Karpas-422 (cell line): ENCODE measurements at regions not wholly inside any gene's neighbourhood (a gene's known extent, or its start where the extent isn't known, plus 50 kb on each side); places are given as distances from the start of the nearest gene placed in this dataset.

Experiments used
- DNase-seq: peaks from one replicate; pipeline ENCODE4 v3.0.0-alpha.2; 2015
- H2AFZ ChIP-seq: fragments of 200-600 bp; sonication (generic); 2 replicates; pipeline ENCODE4 v1.6.1; 2014; ENCODE audit warnings: antibody characterized with exemption, low read length, mixed read lengths
- H3K27ac ChIP-seq: fragments of 200-600 bp; sonication (generic); 2 replicates; pipeline ENCODE4 v1.5.1; 2014; ENCODE audit warnings: mild to moderate bottlenecking, low read length, moderate library complexity
- H3K27me3 ChIP-seq: fragments of 200-600 bp; sonication (generic); 2 replicates; pipeline ENCODE4 v1.6.1; 2014; ENCODE audit warnings: low read length, mixed read lengths
- H3K36me3 ChIP-seq: fragments of 200-600 bp; sonication (generic); 2 replicates; pipeline ENCODE4 v1.6.1; 2014; ENCODE audit warnings: low read length, mixed read lengths; ENCODE audit not compliant: insufficient read depth
- H3K4me1 ChIP-seq: fragments of 200-600 bp; sonication (generic); 2 replicates; pipeline ENCODE4 v1.6.1; 2014; ENCODE audit warnings: mild to moderate bottlenecking, low read length, mixed read lengths
- H3K4me2 ChIP-seq: fragments of 200-600 bp; sonication (generic); 2 replicates; pipeline ENCODE4 v1.6.1; 2014; ENCODE audit warnings: low read length, low read depth, mild to moderate bottlenecking; ENCODE audit not compliant: poor library complexity, severe bottlenecking
- H3K4me3 ChIP-seq: fragments of 200-600 bp; sonication (generic); 2 replicates; pipeline ENCODE4 v1.5.1; 2014; ENCODE audit warnings: mild to moderate bottlenecking, antibody characterized with exemption, low read length, mixed read lengths
- H3K79me2 ChIP-seq: fragments of 200-600 bp; sonication (generic); 2 replicates; pipeline ENCODE4 v1.6.1; 2014; ENCODE audit warnings: mild to moderate bottlenecking, low read length, mixed read lengths
- H3K9ac ChIP-seq: fragments of 200-600 bp; sonication (generic); 2 replicates; pipeline ENCODE4 v1.6.0; 2014; ENCODE audit warnings: low read length
- H3K9me2 ChIP-seq: fragments of 200-600 bp; sonication (generic), shearing (Covaris generic); replicated peaks from 2 replicates; pipeline ENCODE4 v1.6.0; 2014; ENCODE audit warnings: mild to moderate bottlenecking, low read length, moderate library complexity; ENCODE audit not compliant: insufficient read depth
- H3K9me3 ChIP-seq: fragments of 300-700, 200-600 bp; sonication (generic); 2 replicates; pipeline ENCODE4 v1.6.1; 2014; ENCODE audit warnings: low read length, mixed read lengths
- H4K20me1 ChIP-seq: fragments of 200-600 bp; sonication (generic); 2 replicates; pipeline ENCODE4 v1.6.1; 2014; ENCODE audit warnings: mild to moderate bottlenecking, antibody characterized with exemption, low read length, low read depth; ENCODE audit not compliant: insufficient read depth

- no peaks in the 10 kb centered on the region for H3K27me3 ChIP-seq
- H3K27ac ChIP-seq: no peak overlapping the region
- DNase-seq: no peak
- H3K4me3 ChIP-seq: no peak overlapping the region
- H3K9ac ChIP-seq: no peak overlapping the region
- H3K79me2 ChIP-seq: no peaks in the 10 kb centered on the region
- H3K4me1 ChIP-seq: no peaks in the 10 kb centered on the region
- H3K4me2 ChIP-seq: no peak overlapping the region
- H3K36me3 ChIP-seq: no peaks in the 10 kb centered on the region
- no peaks in the 10 kb centered on the region for H3K9me3 ChIP-seq
- no peak overlapping the region for H2AFZ ChIP-seq
- no peaks in the 10 kb centered on the region for H4K20me1 ChIP-seq
- H3K9me2 ChIP-seq: no peaks in the 10 kb centered on the region
Measured at GRCh38 chr9:19698960-19699359, 89.9 kb downstream of the SLC24A2 start.

- no peaks in the 10 kb centered on the region for H3K79me2 ChIP-seq
- no peak overlapping the region for H3K27ac ChIP-seq
- no peaks in the 10 kb centered on the region for H3K9me2 ChIP-seq
- H3K36me3 ChIP-seq: no peaks in the 10 kb centered on the region
- DNase-seq: no peak
- no peaks in the 10 kb centered on the region for H3K9me3 ChIP-seq
- H3K4me2 ChIP-seq: no peak overlapping the region
- H2AFZ ChIP-seq: no peak overlapping the region
- H3K4me3 ChIP-seq: no peak overlapping the region
- H4K20me1 ChIP-seq: no peaks in the 10 kb centered on the region
- no peaks in the 10 kb centered on the region for H3K27me3 ChIP-seq
- H3K9ac ChIP-seq: no peak overlapping the region
- no peaks in the 10 kb centered on the region for H3K4me1 ChIP-seq
Measured at GRCh38 chr9:19694601-19695000, 94.2 kb downstream of the SLC24A2 start.

- Histone ChIP-seq H3K4me3 (no peak overlapping the region), H3K79me2 (no peaks in the 10 kb centered on the region)
Measured at GRCh38 chr9:19690128-19690527, 98.7 kb downstream of the SLC24A2 start.

GRCh38 chr9:19689328-19690101, 99.3 kb downstream of the SLC24A2 start:
- H2AFZ ChIP-seq: no peak overlapping the region
- DNase-seq: no peak
- H3K4me1 ChIP-seq: no peaks in the 10 kb centered on the region
- H3K9ac ChIP-seq: no peak overlapping the region
- H3K36me3 ChIP-seq: no peaks in the 10 kb centered on the region
- H3K4me2 ChIP-seq: no peak overlapping the region
- no peaks in the 10 kb centered on the region for H3K27me3 ChIP-seq
- no peaks in the 10 kb centered on the region for H3K79me2 ChIP-seq
- H3K27ac ChIP-seq: no peak overlapping the region
- no peaks in the 10 kb centered on the region for H3K9me2 ChIP-seq
- no peak overlapping the region for H3K4me3 ChIP-seq
- H4K20me1 ChIP-seq: no peaks in the 10 kb centered on the region
- H3K9me3 ChIP-seq: no peaks in the 10 kb centered on the region

More at GRCh38 chr9:19690128-19690527, 98.7 kb downstream of the SLC24A2 start:
- no peak overlapping the region for H3K4me2 ChIP-seq
- DNase-seq: no peak
- no peak overlapping the region for H2AFZ ChIP-seq
- H3K36me3 ChIP-seq: no peaks in the 10 kb centered on the region
- no peaks in the 10 kb centered on the region for H3K4me1 ChIP-seq
- H3K27ac ChIP-seq: no peak overlapping the region
- no peak overlapping the region for H3K9ac ChIP-seq
- H3K9me2 ChIP-seq: no peaks in the 10 kb centered on the region
- H4K20me1 ChIP-seq: no peaks in the 10 kb centered on the region
- H3K27me3 ChIP-seq: no peaks in the 10 kb centered on the region
- no peaks in the 10 kb centered on the region for H3K9me3 ChIP-seq

- no peak for DNase-seq
- no peaks in the 10 kb centered on the region for H3K27me3 ChIP-seq
Measured at GRCh38 chr9:19683715-19684114, 105.1 kb downstream of the SLC24A2 start.

GRCh38 chr9:19682397-19682796, 106.4 kb downstream of the SLC24A2 start:
- Histone ChIP-seq H3K4me1 (no peaks in the 10 kb centered on the region), H3K79me2 (no peaks in the 10 kb centered on the region), H2AFZ (no peak overlapping the region), H3K36me3 (no peaks in the 10 kb centered on the region), H3K9me3 (no peaks in the 10 kb centered on the region), H3K27me3 (no peaks in the 10 kb centered on the region), H3K9ac (no peak overlapping the region), H3K9me2 (no peaks in the 10 kb centered on the region), H3K27ac (no peak overlapping the region), H4K20me1 (no peaks in the 10 kb centered on the region), H3K4me3 (no peak overlapping the region), H3K4me2 (no peak overlapping the region)
- no peak for DNase-seq

More at GRCh38 chr9:19683715-19684114, 105.1 kb downstream of the SLC24A2 start:
- no peak overlapping the region for H3K9ac ChIP-seq
- no peak overlapping the region for H3K4me3 ChIP-seq
- H3K9me3 ChIP-seq: no peaks in the 10 kb centered on the region
- H3K36me3 ChIP-seq: no peaks in the 10 kb centered on the region
- no peaks in the 10 kb centered on the region for H3K9me2 ChIP-seq
- no peaks in the 10 kb centered on the region for H3K4me1 ChIP-seq
- no peaks in the 10 kb centered on the region for H3K79me2 ChIP-seq
- no peak overlapping the region for H2AFZ ChIP-seq
- no peak overlapping the region for H3K27ac ChIP-seq
- no peaks in the 10 kb centered on the region for H4K20me1 ChIP-seq
- no peak overlapping the region for H3K4me2 ChIP-seq

GRCh38 chr9:19681846-19682245, 107.0 kb downstream of the SLC24A2 start:
- H3K79me2 ChIP-seq: no peaks in the 10 kb centered on the region
- no peaks in the 10 kb centered on the region for H3K27me3 ChIP-seq
- no peaks in the 10 kb centered on the region for H3K36me3 ChIP-seq
- H3K9me3 ChIP-seq: no peaks in the 10 kb centered on the region
- no peak overlapping the region for H3K4me2 ChIP-seq
- no peak overlapping the region for H3K27ac ChIP-seq
- no peak for DNase-seq
- H2AFZ ChIP-seq: no peak overlapping the region
- H3K9me2 ChIP-seq: no peaks in the 10 kb centered on the region
- no peak overlapping the region for H3K4me3 ChIP-seq
- H3K4me1 ChIP-seq: no peaks in the 10 kb centered on the region
- H4K20me1 ChIP-seq: no peaks in the 10 kb centered on the region
- no peak overlapping the region for H3K9ac ChIP-seq

- H3K4me2 ChIP-seq: no peak overlapping the region
- no peaks in the 10 kb centered on the region for H3K27me3 ChIP-seq
- H3K9ac ChIP-seq: no peak overlapping the region
- no peak for DNase-seq
- no peaks in the 10 kb centered on the region for H3K79me2 ChIP-seq
- no peaks in the 10 kb centered on the region for H3K36me3 ChIP-seq
- H2AFZ ChIP-seq: no peak overlapping the region
- no peaks in the 10 kb centered on the region for H3K4me1 ChIP-seq
- H3K9me3 ChIP-seq: no peaks in the 10 kb centered on the region
- no peaks in the 10 kb centered on the region for H4K20me1 ChIP-seq
- no peaks in the 10 kb centered on the region for H3K9me2 ChIP-seq
- H3K4me3 ChIP-seq: no peak overlapping the region
- no peak overlapping the region for H3K27ac ChIP-seq
Measured at GRCh38 chr9:19677924-19678323, 110.9 kb downstream of the SLC24A2 start.
